Stimulated activated CD4-positive, alpha-beta T cell treated with anti-CD3 and anti-CD28 coated beads, Interleukin-15, amount 100 ng/mL, for 24 hours (primary cell): ENCODE measurements at regions not wholly inside any gene's neighbourhood (a gene's known extent, or its start where the extent isn't known, plus 50 kb on each side); places are given as distances from the start of the nearest gene placed in this dataset.
"Not testable (repeated sequence)": the region's sequence is repeated elsewhere in the genome, so short reads cannot be mapped to it uniquely, and the experiment has no call there.

Experiments
- DNase-seq: peaks from one replicate; pipeline ENCODE4 v3.0.0-alpha.2; 2020

GRCh38 chr2:187610450-187610849 lies 56.2 kb upstream of the TFPI start:
- DNase-seq = not testable (repeated sequence)

GRCh38 chr2:187612857-187613256 lies 58.6 kb upstream of the TFPI start:
- no peak for DNase-seq

- no peak for DNase-seq
These were observed 60.5 kb upstream of the TFPI start for GRCh38 chr2:187614756-187615155.

- DNase-seq = no peak
These were observed 61.1 kb upstream of the TFPI start for GRCh38 chr2:187615364-187615763.

- DNase-seq = no peak
These were observed 61.7 kb upstream of the TFPI start for GRCh38 chr2:187615902-187616301.

- DNase-seq = no peak
These were observed 62.9 kb upstream of the TFPI start for GRCh38 chr2:187617120-187617519.

- no peak for DNase-seq
These were observed 63.7 kb upstream of the TFPI start for GRCh38 chr2:187617905-187618304.

GRCh38 chr2:187618813-187619212 lies 64.6 kb upstream of the TFPI start:
- no peak for DNase-seq

- no peak for DNase-seq
These were observed 72.9 kb upstream of the TFPI start for GRCh38 chr2:187627153-187627552.

- DNase-seq = not testable (repeated sequence)
These were observed 82.6 kb upstream of the TFPI start for GRCh38 chr2:187636731-187637391.

- DNase-seq = not testable (repeated sequence)
These were observed 83.1 kb upstream of the TFPI start for GRCh38 chr2:187637392-187637740.

GRCh38 chr2:187637771-187638170 lies 83.5 kb upstream of the TFPI start:
- not testable (repeated sequence) for DNase-seq

GRCh38 chr2:187638840-187639239 lies 84.6 kb upstream of the TFPI start:
- DNase-seq = no peak

- no peak for DNase-seq
These were observed 86.8 kb upstream of the TFPI start for GRCh38 chr2:187640926-187641510.

- DNase-seq = no peak
These were observed 88.3 kb upstream of the TFPI start for GRCh38 chr2:187642498-187642897.

GRCh38 chr2:187644486-187644885 lies 90.3 kb upstream of the TFPI start:
- no peak for DNase-seq

GRCh38 chr2:187644981-187645380 lies 90.7 kb upstream of the TFPI start:
- DNase-seq = no peak

- DNase-seq = no peak
These were observed 92.3 kb upstream of the TFPI start for GRCh38 chr2:187646556-187646955.

GRCh38 chr2:187654535-187654934 lies 100.3 kb upstream of the TFPI start:
- DNase-seq = no peak

- no peak for DNase-seq
These were observed 100.8 kb upstream of the TFPI start for GRCh38 chr2:187655001-187655400.

- DNase-seq = no peak
These were observed 101.9 kb upstream of the TFPI start for GRCh38 chr2:187656123-187656522.

GRCh38 chr2:187658952-187659525 lies 104.8 kb upstream of the TFPI start:
- no peak for DNase-seq

- DNase-seq = not testable (repeated sequence)
These were observed 121.8 kb upstream of the TFPI start for GRCh38 chr2:187676050-187676449.

GRCh38 chr2:187679454-187679853 lies 125.2 kb upstream of the TFPI start:
- no peak for DNase-seq

- no peak for DNase-seq
These were observed 129.9 kb upstream of the TFPI start for GRCh38 chr2:187684174-187684573.
